ENCODE measurements at regions not wholly inside any gene's neighbourhood (a gene's known extent, or its start where the extent isn't known, plus 50 kb on each side); places are given as distances from the start of the nearest gene placed in this dataset.

- TF ChIP-seq REST (IDR thresholded peaks at IDR 0.05; ENCODE audit: borderline replicate concordance) (no peak), CTCF (IDR thresholded peaks at IDR 0.05; ENCODE audit: poor library complexity, severe bottlenecking) (no peak), EP300 (conservative IDR thresholded peaks at IDR 0.05; ENCODE audit: poor library complexity, severe bottlenecking) (no peak), POLR2AphosphoS5 (IDR thresholded peaks at IDR 0.05) (no peak), EZH2 (IDR thresholded peaks at IDR 0.05; ENCODE audit: borderline replicate concordance, insufficient read depth, low read length, poor library complexity, severe bottlenecking) (no peak), RAD21 (conservative IDR thresholded peaks at IDR 0.05) (no peak), TAF1 (IDR thresholded peaks at IDR 0.05; ENCODE audit: low read depth) (no peak), MXI1 (conservative IDR thresholded peaks at IDR 0.05; ENCODE audit: poor library complexity, severe bottlenecking) (no peak)
These were observed 1221.6 kb upstream of the PHF14 start for GRCh38 chr7:9752033-9752432.

Measured in neural cell (in vitro differentiated cells).